ENCODE measurements at regions not wholly inside any gene's neighbourhood (a gene's known extent, or its start where the extent isn't known, plus 50 kb on each side); places are given as distances from the start of the nearest gene placed in this dataset.
A peak's percentile ranks its signal among the peaks of the same experiment; 100 is the strongest.

- DNase-seq (ENCODE audit: low read depth), result no peak
Measured at GRCh38 chr9:113741886-113742854, 133.9 kb upstream of the ZNF618 start.

DNA sequence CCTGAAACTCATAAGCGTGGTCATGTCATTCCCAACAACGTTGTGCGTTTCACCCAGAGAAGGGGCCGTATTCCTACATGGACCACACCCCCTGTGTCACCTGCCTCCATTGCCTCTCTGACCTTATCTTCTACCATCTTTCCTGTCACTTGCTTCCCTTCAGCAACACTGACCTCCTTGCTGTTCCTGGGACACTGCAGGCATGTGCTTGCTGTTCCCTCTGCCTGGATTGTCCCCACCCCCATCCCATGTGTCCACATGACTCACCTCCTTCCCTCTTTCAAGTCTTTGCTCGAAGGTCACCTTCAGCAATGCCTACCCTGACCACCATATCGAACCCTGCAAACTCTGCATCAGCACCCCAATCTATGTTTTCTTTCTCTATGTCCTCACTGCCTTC, 133.2 kb upstream of the ZNF618 start:
- no peak for DNase-seq (ENCODE audit: low read depth)

DNA sequence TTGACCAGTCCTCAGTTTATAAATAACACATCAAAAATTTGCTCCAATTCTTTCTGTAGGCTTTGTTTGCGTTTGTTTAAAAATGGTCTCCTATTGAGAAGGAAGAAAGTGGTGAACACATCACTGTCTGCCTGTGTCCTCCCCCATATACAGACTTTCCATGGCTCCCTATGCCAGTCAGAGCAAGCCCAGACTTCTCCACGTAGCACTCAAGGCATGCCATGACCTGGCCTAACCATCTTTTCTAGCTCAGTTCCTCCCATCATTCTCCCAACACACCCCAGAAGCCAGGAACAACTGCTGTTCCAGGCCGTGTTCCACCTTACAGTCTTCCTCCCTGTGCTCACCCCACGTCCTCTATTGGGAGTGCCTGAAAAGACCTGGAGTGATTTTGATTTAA, 129.6 kb upstream of the ZNF618 start:
- DNase-seq (ENCODE audit: low read depth), result no peak

DNA sequence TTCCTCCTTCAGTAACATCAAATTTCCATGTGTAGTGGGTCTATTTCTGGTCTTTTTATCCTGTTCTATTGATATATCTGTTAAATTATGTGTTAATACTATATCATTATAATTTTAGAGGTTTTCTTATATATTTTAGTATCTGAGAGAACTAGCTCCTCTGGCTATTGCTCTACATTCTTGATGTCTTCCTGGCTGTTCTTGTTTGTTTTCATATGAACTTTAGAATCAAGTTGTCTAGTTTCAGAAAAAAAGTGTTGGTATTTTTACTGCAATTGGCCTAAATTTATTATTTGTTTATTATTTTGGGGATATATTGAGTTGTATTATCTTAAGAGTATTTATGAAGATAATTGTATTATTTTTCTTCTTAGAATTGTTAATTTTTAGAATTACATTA, 128.0 kb upstream of the ZNF618 start:
- no peak for DNase-seq (ENCODE audit: low read depth)

GRCh38 chr9:113753398-113754119, 122.5 kb upstream of the ZNF618 start:
- no peak for DNase-seq (ENCODE audit: low read depth)

DNA sequence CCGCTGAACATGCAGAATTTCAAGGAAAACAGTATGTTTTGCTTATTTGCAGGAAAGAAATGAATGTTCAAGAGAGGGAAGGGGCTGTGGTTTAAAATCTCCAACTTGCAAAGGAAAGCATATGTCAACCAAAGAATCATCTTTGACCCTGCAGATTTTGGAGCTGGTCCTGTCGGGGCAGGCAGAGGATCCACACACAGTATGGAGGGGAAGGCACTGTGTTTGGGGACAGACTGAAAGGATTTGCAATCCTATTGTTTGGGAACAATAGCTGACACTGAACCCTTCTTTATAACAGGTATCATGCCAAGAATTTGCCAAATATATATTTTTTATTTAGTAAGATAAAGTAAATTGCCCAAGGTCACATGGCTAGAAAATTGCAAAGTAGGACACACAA, 121.4 kb upstream of the ZNF618 start:
- no peak for DNase-seq (ENCODE audit: low read depth)

DNA sequence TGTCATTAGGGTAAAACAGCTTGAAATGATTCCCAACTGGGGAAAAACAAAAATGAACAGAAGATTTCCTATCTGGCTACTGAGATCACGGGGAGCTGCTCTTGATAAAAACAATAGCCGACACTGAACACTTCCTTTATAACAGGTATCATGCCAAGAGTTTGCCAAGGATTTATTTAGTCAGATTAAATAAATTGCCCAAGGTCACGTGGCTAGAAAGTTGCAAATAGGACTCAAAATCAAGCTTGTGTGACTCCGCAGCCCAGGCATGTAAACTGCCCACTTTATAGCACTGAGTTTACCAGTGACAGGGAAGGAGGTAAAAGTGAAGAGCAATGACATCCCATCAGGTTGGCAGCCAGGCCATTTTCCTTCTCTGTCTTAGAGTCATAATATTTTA, 120.7 kb upstream of the ZNF618 start:
- DNase-seq (ENCODE audit: low read depth), result no peak

GRCh38 chr9:113756476-113757192, 119.5 kb upstream of the ZNF618 start:
- DNase-seq (ENCODE audit: low read depth), result no peak

- no peak for DNase-seq (ENCODE audit: low read depth)
Measured at GRCh38 chr9:113763429-113763828, 112.7 kb upstream of the ZNF618 start.

DNA sequence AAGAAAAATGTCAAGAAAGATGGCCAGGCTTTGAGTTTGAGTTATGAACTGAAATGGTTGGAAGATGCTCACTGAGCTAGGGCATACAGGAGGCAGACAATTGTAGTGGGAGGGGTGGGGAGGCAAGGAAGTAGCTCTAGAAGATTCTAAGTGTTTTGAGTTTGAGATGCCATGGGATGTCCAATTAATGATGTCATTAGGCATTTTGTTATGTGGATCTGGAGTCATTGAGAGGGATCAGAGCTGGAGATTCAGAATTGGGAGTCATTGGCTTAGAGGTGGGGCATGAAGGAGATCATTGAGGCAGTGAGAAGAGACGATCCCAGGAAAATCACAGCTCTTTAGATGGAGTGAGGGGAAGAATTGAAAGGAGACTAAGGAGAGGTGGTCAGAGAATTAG, 111.5 kb upstream of the ZNF618 start:
- DNase-seq (ENCODE audit: low read depth), result no peak

- DNase-seq (ENCODE audit: low read depth), result no peak
Measured at GRCh38 chr9:113769412-113769811, 106.7 kb upstream of the ZNF618 start.

- no peak for DNase-seq (ENCODE audit: low read depth)
Measured at GRCh38 chr9:113770396-113770795, 105.7 kb upstream of the ZNF618 start.

- no peak for DNase-seq (ENCODE audit: low read depth)
Measured at GRCh38 chr9:113771199-113771598, 104.9 kb upstream of the ZNF618 start.

- DNase-seq (ENCODE audit: low read depth), result peak; percentile 67
Measured at GRCh38 chr9:113772121-113772810, 103.8 kb upstream of the ZNF618 start.

DNA sequence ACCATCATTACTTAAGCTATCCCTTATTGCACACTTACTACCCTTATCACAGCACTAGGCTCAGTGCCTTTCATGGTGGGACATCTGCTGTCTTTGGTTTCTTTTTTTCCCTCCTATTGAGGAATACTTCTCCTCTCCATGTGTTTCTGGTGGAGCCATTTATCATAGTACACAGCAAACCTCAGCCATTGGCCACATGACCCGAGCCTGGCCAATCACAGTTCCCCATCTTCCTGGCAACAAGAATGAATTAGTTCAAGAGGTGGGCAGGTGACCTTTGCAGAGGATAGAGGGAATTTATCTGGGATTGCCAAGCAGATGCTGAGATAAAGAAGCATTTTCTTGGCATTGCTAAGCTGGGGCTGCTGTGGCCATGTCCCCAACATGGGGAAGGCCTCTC, 101.1 kb upstream of the ZNF618 start:
- DNase-seq (ENCODE audit: low read depth), result no peak

DNA sequence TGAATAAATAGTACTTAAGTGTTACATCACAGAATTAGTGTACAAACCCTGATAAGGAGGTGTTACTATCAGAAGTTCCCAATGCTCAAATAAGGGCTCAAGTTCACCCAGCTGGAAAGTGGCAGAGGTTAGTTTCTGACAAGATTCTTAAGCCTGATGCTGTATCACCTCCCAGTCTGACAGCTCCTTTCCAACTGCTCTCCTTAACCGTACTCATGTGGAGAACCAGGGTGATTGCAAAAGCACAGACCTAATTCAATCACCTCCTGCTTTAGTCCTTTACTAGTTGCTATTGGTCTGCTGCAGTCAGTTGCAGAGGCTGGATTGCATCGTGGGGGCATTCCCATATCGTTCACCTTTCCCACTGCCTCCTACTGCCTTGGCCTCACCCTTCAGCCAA, 100.4 kb upstream of the ZNF618 start:
- no peak for DNase-seq (ENCODE audit: low read depth)

- DNase-seq (ENCODE audit: low read depth), result no peak
Measured at GRCh38 chr9:113776194-113776593, 99.9 kb upstream of the ZNF618 start.

DNA sequence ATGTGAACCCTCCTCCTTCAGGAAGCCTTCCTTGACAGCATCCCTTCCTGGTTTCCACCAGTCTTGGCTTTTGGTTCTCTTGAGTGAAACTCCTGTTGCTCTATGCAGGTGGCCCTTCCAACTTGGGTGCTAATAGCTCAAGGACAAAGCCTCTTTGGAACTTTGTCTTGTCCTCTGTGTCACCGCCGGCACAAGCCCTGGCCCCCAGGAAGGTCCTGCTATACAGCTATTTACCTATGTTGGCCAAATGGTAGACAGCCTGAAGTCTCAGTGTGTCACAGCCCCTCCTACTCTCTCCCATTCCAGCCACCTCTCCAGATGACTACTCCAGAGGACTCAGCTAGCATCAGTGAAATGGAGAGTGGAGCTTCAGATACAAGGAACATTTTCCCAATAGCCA, 94.7 kb upstream of the ZNF618 start:
- no peak for DNase-seq (ENCODE audit: low read depth)

- DNase-seq (ENCODE audit: low read depth), result no peak
Measured at GRCh38 chr9:113781896-113782295, 94.2 kb upstream of the ZNF618 start.

- DNase-seq (ENCODE audit: low read depth), result no peak
Measured at GRCh38 chr9:113783475-113783874, 92.6 kb upstream of the ZNF618 start.

GRCh38 chr9:113785334-113785733, 90.8 kb upstream of the ZNF618 start:
- no peak for DNase-seq (ENCODE audit: low read depth)

DNA sequence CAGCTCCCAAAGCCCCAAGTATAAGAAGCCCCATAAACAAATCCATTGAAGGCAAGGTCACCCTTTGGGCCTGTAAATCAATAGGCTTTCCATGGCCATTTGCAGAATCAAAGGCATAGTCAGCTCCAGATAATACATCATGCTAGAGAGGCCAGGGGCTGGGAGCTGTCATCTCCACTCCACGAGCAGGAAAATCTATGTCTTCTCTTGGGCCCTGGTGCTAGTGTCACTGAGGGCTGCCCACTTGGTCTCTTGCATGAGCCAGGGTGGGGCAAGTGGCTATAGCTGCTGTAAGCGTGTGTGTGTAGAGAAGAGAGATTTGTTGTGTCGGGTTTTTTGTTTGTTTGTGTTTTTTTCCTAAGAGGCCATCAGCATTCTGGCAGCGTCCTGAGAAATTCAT, 90.0 kb upstream of the ZNF618 start:
- DNase-seq (ENCODE audit: low read depth), result no peak
